HG03457 (cell line): ENCODE measurements at regions not wholly inside any gene's neighbourhood (a gene's known extent, or its start where the extent isn't known, plus 50 kb on each side); places are given as distances from the start of the nearest gene placed in this dataset.

Source experiments
- ATAC-seq: cut with Tn5 transposase; IDR thresholded peaks from one replicate; pipeline ENCODE4 v1.9.1; 2021; ENCODE audit warnings: moderate number of reproducible peaks; ENCODE audit not compliant: unreplicated experiment

DNA sequence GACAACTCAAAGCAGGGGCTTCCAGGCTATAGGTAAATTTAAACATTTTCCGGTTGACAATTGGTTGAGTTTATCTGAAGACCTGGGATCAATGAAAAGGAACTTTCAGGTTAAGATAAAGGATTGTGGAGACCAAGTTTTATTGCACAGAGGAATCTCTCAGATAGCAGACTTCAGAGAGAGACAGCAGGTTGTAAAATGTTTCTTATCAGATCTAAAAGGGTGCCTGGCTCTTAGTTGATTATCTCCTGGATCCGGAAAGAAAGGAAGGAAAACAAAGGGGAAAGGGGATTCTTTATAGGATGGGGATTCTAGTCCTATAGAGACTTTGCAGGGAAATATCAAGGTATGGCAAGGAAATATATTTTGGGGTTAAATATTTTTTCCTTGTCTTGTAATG lies 951.3 kb upstream of the SEMA6D start:
- ATAC-seq = no peak

GRCh38 chr15:46768287-46768686 lies 949.0 kb upstream of the SEMA6D start:
- no peak for ATAC-seq

- no peak for ATAC-seq
These were observed 944.3 kb upstream of the SEMA6D start for GRCh38 chr15:46773016-46773415.

DNA sequence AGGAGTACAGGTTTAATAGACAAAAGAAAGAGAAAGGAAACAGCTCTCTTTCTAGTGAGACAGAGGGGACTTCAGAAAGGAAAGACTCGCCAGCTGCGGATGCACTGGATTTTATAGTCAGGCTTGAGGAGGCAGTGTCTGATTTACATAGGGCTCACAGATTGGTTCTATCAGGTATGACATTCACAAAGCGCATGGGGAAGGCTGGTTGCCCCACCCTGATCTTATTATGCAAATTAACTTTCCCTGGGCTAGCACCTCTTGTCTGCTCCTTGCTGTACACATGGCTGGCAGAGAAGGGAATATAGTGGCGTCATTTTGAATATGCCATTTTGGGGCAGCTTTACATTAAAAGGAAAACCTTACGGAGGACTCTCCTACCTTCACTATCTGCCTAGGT lies 938.4 kb upstream of the SEMA6D start:
- no peak for ATAC-seq

- no peak for ATAC-seq
These were observed 930.6 kb upstream of the SEMA6D start for GRCh38 chr15:46786590-46787285.

GRCh38 chr15:46795685-46796084 lies 921.6 kb upstream of the SEMA6D start:
- ATAC-seq = no peak

- ATAC-seq = no peak
These were observed 908.5 kb upstream of the SEMA6D start for GRCh38 chr15:46808834-46809233.

- ATAC-seq = no peak
These were observed 902.1 kb upstream of the SEMA6D start for GRCh38 chr15:46815240-46815639.

DNA sequence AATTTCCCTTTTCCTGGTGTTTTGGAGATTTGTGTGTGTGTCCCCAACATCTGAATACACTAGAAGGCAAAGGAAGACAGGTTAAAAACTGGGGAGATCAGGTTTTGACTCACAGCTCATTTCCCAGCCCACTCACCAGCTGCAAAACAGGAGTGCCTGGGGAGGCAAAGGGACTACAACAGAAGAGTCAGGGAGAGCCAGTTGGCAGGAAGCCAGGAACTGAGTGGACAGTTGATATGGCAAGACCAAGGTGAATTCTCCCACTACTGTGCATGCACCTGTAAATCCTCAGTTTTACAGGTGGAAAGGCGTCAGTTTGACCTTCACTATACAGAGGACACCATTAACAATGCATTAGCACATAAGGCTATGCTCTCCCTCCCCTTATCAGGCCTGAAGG lies 901.5 kb upstream of the SEMA6D start:
- ATAC-seq = no peak

- ATAC-seq = no peak
These were observed 868.6 kb upstream of the SEMA6D start for GRCh38 chr15:46848704-46849103.

DNA sequence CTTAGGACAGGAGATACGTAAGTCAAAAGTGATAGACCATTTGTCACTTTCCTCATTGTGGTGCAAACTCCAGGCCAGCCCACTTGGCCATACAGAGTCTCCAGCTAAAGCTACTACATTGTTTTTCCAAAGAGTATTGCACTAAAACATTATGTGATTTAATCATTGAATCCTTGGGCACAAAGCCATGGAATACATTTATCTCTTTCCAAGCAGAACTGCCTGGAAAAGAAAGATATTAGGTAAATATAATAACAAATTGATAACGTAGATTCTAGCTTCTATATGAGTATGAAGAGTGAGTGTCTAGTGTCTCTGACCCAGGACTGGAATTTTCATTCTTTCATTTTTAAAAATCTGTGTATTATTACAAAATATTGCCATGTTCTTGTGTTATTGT lies 863.7 kb upstream of the SEMA6D start:
- ATAC-seq = no peak

GRCh38 chr15:46854564-46854963 lies 862.7 kb upstream of the SEMA6D start:
- ATAC-seq = no peak

DNA sequence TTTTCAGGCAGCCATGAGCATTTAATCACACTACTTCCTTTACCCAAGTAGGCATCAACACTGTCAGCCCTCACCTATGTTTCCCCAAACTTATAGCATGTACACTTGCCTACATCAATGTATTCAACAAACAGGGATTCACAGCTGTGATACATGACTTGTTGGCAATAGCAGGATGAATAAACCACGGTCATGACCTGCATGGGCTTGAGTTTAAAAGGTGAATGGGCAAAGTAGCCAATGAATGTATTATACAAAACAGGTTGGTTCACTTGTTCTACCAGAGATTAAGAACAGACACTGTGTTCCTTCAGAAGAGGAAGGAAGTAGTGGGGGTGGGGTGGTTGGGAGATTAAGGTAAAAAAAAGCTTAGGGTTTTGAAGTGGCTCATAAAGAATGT lies 861.9 kb upstream of the SEMA6D start:
- no peak for ATAC-seq

DNA sequence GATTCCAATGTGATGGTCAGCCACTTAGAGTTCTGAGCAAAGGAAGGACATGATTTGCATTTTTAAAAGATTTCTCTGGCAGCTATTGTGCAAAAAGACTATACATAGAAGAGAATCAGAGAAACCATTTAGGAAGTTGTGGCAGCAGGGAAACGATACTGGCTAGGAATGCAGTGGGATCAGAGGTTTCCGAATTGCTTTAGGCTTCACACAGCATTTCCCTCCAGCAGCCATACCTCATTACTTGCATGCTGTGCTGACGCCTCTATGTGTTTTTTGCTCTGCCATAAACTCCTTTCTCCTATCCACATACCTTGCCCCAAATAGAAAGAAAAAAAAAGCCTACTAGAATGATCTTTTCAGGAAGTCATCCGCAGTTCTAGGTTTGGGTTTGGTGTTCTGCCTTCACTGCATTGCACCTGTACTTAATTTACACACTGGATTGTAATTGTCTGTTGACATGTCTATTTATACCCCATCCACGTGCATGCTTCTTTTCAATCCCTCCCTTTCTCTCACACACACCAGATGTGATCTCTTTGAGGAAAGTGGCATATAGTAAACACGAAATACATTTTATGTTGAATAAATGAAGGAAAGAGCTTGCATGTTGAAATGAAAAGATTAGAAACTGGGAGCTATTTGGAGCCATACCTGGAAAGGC lies 860.3 kb upstream of the SEMA6D start:
- no peak for ATAC-seq

GRCh38 chr15:46858150-46858549 lies 859.2 kb upstream of the SEMA6D start:
- no peak for ATAC-seq

- no peak for ATAC-seq
These were observed 855.5 kb upstream of the SEMA6D start for GRCh38 chr15:46861796-46862195.

GRCh38 chr15:46865155-46865554 lies 852.1 kb upstream of the SEMA6D start:
- no peak for ATAC-seq

- no peak for ATAC-seq
These were observed 844.9 kb upstream of the SEMA6D start for GRCh38 chr15:46872286-46872980.

GRCh38 chr15:46872981-46873330 lies 844.3 kb upstream of the SEMA6D start:
- ATAC-seq = no peak

GRCh38 chr15:46879032-46879770 lies 838.1 kb upstream of the SEMA6D start:
- ATAC-seq = no peak

DNA sequence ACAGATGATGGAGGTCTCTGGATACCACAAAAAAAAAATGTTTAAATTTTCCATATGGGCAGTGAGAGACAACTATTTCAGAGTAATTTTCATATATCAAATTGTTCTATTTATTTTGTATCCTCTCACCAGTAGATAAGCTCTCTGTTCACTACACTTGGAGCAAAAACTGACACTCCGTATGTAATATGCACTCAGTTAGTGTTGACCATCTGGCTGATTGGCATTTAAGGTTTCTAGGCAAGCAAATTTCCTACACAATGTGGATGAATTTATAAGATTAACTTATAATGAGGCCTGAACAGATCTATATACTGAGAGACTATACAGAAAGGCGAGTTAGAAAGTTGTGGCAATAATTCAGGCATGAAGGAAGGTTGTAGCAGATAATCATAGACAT lies 836.5 kb upstream of the SEMA6D start:
- ATAC-seq = no peak
